H1 (cell line): ENCODE measurements at regions not wholly inside any gene's neighbourhood (a gene's known extent, or its start where the extent isn't known, plus 50 kb on each side); places are given as distances from the start of the nearest gene placed in this dataset.

ENCODE experiments used
- CTCF ChIA-PET: fragments of 300-600 bp; sonication (Branson Sonifier 250); formaldehyde crosslinking; loops from one replicate; lab custom pipeline; 2021; ENCODE audit not compliant: partially characterized antibody; lab: Charles Lee
- POLR2A ChIA-PET: fragments of 300-600 bp; sonication (Branson Sonifier 250); formaldehyde crosslinking; loops from one replicate; lab custom pipeline; 2021; ENCODE audit warnings: inconsistent platforms; ENCODE audit not compliant: partially characterized antibody; lab: Charles Lee
- DNase-seq, 2 experiments: peaks; one replicate each; pipeline versions ENCODE4 v3.0.0 to v3.0.0-alpha.2; 2010 to 2022; ENCODE audit warnings: low spot score in 2 of 2, low read depth in 1 of 2, mixed read lengths in 1 of 2
- FAIRE-seq: peaks from 2 replicates; lab custom pipeline; 2011; peaks lifted over from hg19 to GRCh38; lab: Jason Lieb, UNC
- H2AFZ ChIP-seq: 2 replicates; pipeline ENCODE4 v1.8.1; 2012; ENCODE audit warnings: low read length, inconsistent platforms
- H2AK5ac ChIP-seq: 2 replicates; pipeline ENCODE4 v1.6.1; 2013; ENCODE audit warnings: low read depth, low read length
- H2BK120ac ChIP-seq: replicated peaks from 2 replicates; pipeline ENCODE3; 2013; ENCODE audit warnings: low read depth, low read length, inconsistent platforms
- H2BK12ac ChIP-seq: 2 replicates; pipeline ENCODE4 v1.6.1; 2013; ENCODE audit warnings: low read depth, low read length
- H2BK15ac ChIP-seq: 2 replicates; pipeline ENCODE4 v1.6.1; 2013; ENCODE audit warnings: low read length
- H2BK20ac ChIP-seq: 2 replicates; pipeline ENCODE4 v1.6.1; 2013; ENCODE audit warnings: low read length
- H2BK5ac ChIP-seq: 2 replicates; pipeline ENCODE4 v1.6.1; 2013; ENCODE audit warnings: low read depth, low read length
- H3K14ac ChIP-seq: 2 replicates; pipeline ENCODE4 v1.6.1; 2013; ENCODE audit warnings: inconsistent platforms; ENCODE audit not compliant: insufficient read length
- H3K18ac ChIP-seq: 2 replicates; pipeline ENCODE4 v1.6.1; 2013; ENCODE audit warnings: low read length; ENCODE audit errors: extremely low read depth
- H3K23ac ChIP-seq: 2 replicates; pipeline ENCODE4 v1.6.1; 2013; ENCODE audit warnings: inconsistent platforms; ENCODE audit not compliant: insufficient read length
- H3K23me2 ChIP-seq: 2 replicates; pipeline ENCODE4 v1.6.1; 2013; ENCODE audit warnings: low read depth, low read length
- H3K27ac ChIP-seq: 2 replicates; pipeline ENCODE4 v1.6.1; 2011; ENCODE audit warnings: low read depth, low read length, inconsistent platforms
- H3K27me3 ChIP-seq, 4 experiments: replicated peaks in 1 of 4; 1 replicate in 1 of 4; 2 replicates in 3 of 4; pipeline versions ENCODE4 v1.6.1 to v1.8.1; 2011 to 2013; ENCODE audit warnings: low read length in 3 of 4, mild to moderate bottlenecking in 3 of 4, inconsistent platforms in 2 of 4, mixed read lengths in 2 of 4, moderate library complexity in 1 of 4; ENCODE audit not compliant: control insufficient read depth in 3 of 4, insufficient read depth in 3 of 4; ENCODE audit errors: extremely low read depth in 1 of 4
- H3K36me3 ChIP-seq, 4 experiments: 2 replicates each; pipeline versions ENCODE4 v1.6.1 to v1.8.1; 2011 to 2013; ENCODE audit warnings: mild to moderate bottlenecking in 4 of 4, low read length in 3 of 4, moderate library complexity in 2 of 4, control low read depth in 1 of 4, inconsistent platforms in 1 of 4; ENCODE audit not compliant: insufficient read depth in 4 of 4, control insufficient read depth in 2 of 4
- H3K4ac ChIP-seq: replicated peaks from 2 replicates; pipeline ENCODE3; 2013; ENCODE audit warnings: low read length, low read depth, mixed read lengths, inconsistent platforms; ENCODE audit not compliant: insufficient read length
- H3K4me1 ChIP-seq, 4 experiments: replicated peaks in 1 of 4; 1 replicate in 1 of 4; 2 replicates in 3 of 4; pipeline versions ENCODE4 v1.6.1 to v1.8.1; 2011 to 2013; ENCODE audit warnings: low read length in 3 of 4, inconsistent platforms in 2 of 4, mixed read lengths in 1 of 4; ENCODE audit not compliant: insufficient read depth in 4 of 4, control insufficient read depth in 3 of 4
- H3K4me2 ChIP-seq, 2 experiments: 2 replicates each; pipeline versions ENCODE4 v1.6.1 to v1.8.1; 2011 to 2013; ENCODE audit warnings: low read depth in 2 of 2, low read length in 2 of 2, control low read depth in 1 of 2, inconsistent platforms in 1 of 2, mild to moderate bottlenecking in 1 of 2; ENCODE audit not compliant: insufficient read depth in 1 of 2
- H3K4me3 ChIP-seq, 4 experiments: fragments of 200-600, 300-600 bp in 1 of 4; sonication (generic), shearing (Covaris generic), sonication (Bioruptor Twin) in 1 of 4; 2 replicates each; pipeline versions ENCODE4 v1.5.1 to v1.8.1; 2011 to 2016; ENCODE audit warnings: low read length in 4 of 4, low read depth in 3 of 4, control low read depth in 2 of 4, inconsistent platforms in 2 of 4, mild to moderate bottlenecking in 2 of 4, mixed read lengths in 1 of 4, moderate library complexity in 1 of 4; ENCODE audit not compliant: insufficient read depth in 2 of 4; ENCODE audit errors: extremely low read depth in 1 of 4
- H3K56ac ChIP-seq: replicated peaks from 2 replicates; pipeline ENCODE3; 2013; ENCODE audit warnings: low read depth, mild to moderate bottlenecking, mixed read lengths, low read length, inconsistent platforms; ENCODE audit not compliant: insufficient read length
- H3K79me1 ChIP-seq: 2 replicates; pipeline ENCODE4 v1.6.1; 2013; ENCODE audit warnings: low read depth, low read length, control low read depth
- H3K79me2 ChIP-seq, 2 experiments: 2 replicates each; pipeline versions ENCODE4 v1.6.1 to v1.8.1; 2012 to 2013; ENCODE audit warnings: low read length in 2 of 2, mild to moderate bottlenecking in 2 of 2, inconsistent platforms in 1 of 2; ENCODE audit not compliant: insufficient read depth in 2 of 2, control insufficient read depth in 1 of 2
- H3K9ac ChIP-seq, 4 experiments: replicated peaks in 1 of 4; 1 replicate in 1 of 4; 2 replicates in 3 of 4; pipeline versions ENCODE4 v1.6.1 to v1.8.1; 2011 to 2013; ENCODE audit warnings: low read depth in 3 of 4, low read length in 3 of 4, control low read depth in 2 of 4, mild to moderate bottlenecking in 2 of 4, moderate library complexity in 2 of 4, inconsistent platforms in 1 of 4; ENCODE audit errors: extremely low read depth in 1 of 4
- H3K9me3 ChIP-seq, 2 experiments: 2 replicates each; pipeline versions ENCODE4 v1.6.1 to v1.8.1; 2012 to 2013; ENCODE audit warnings: mild to moderate bottlenecking in 2 of 2, moderate library complexity in 2 of 2, control low read depth in 1 of 2, inconsistent platforms in 1 of 2, low read depth in 1 of 2, low read length in 1 of 2, mixed read lengths in 1 of 2; ENCODE audit not compliant: insufficient read depth in 2 of 2
- H4K20me1 ChIP-seq, 2 experiments: replicated peaks in 1 of 2; 2 replicates each; pipeline versions ENCODE3 to v1.8.1; 2011 to 2013; ENCODE audit warnings: inconsistent platforms in 2 of 2, low read length in 2 of 2, mild to moderate bottlenecking in 1 of 2; ENCODE audit not compliant: insufficient read depth in 2 of 2, control insufficient read depth in 1 of 2
- H4K5ac ChIP-seq: 2 replicates; pipeline ENCODE4 v1.6.1; 2013; ENCODE audit warnings: low read length, low read depth, mixed read lengths, inconsistent platforms; ENCODE audit not compliant: insufficient read length
- H4K8ac ChIP-seq: 2 replicates; pipeline ENCODE4 v1.8.0; 2013; ENCODE audit warnings: mild to moderate bottlenecking, moderate library complexity, low read length, inconsistent platforms; ENCODE audit not compliant: insufficient read depth; ENCODE audit errors: extremely low read depth
- H4K91ac ChIP-seq: replicated peaks from 2 replicates; pipeline ENCODE3; 2013; ENCODE audit warnings: low read length, mixed read lengths, inconsistent platforms; ENCODE audit not compliant: insufficient read length
- SRF ChIP-seq: IDR thresholded peaks from 2 replicates; pipeline ENCODE4 v1.6.1; 2011; ENCODE audit warnings: mild to moderate bottlenecking, low read depth, low read length, moderate library complexity
- WGBS, 2 experiments: shearing (Covaris generic) in 1 of 2; methylation state at CpG; one replicate each; pipeline versions ENCODE4 v1.1.6 to v1.1.7; 2013 to 2015; ENCODE audit warnings: low lambda C conversion rate in 2 of 2, mixed read lengths in 2 of 2, inconsistent platforms in 1 of 2, low coverage in 1 of 2, missing lambda C conversion rate in 1 of 2; ENCODE audit not compliant: insufficient replicate concordance in 2 of 2, insufficient coverage in 1 of 2, insufficient read length in 1 of 2; ENCODE audit errors: extremely low coverage in 1 of 2, missing lambda C conversion rate in 1 of 2; 5-methylcytosine and 5-hydroxymethylcytosine counted together

DNA sequence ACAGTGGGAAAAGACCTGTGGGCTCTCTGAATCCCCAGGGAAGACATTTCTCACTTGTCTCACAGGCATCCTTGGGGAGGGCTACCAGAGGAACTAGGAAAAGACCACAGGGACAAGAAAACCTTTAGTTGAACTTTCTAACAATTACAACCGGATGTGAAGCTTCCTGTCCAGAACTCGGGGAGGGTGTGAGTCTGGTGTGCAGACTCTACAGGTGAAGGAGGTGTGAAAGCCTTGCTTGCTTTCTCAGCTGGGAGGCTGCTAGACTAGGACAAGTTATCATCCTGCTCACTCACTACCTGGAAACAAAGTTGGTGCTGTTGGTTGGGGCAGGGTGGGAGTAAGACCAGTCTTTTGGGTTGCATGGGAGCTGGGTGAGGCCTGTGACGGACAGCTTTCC is 158.5 kb upstream of the PBDC1 start:
- H2AFZ ChIP-seq = no peak overlapping the region
- H3K79me2 ChIP-seq = no peaks in the 10 kb centered on the region
- no peak overlapping the region for H3K18ac ChIP-seq
- no peak overlapping the region for H2BK5ac ChIP-seq
- H3K4me1 ChIP-seq = no peaks in the 10 kb centered on the region
- no peak overlapping the region for H3K14ac ChIP-seq
- 86% methylated on average over 1 of the region's 3 CpGs; no CpG with 5 or more reads in 1 of the 2 experiments for whole genome bisulfite sequencing, 2 experiments
- H2BK12ac ChIP-seq = no peak overlapping the region
- H3K9ac ChIP-seq = no peak overlapping the region
- H3K4me2 ChIP-seq = no peak overlapping the region
- no peak overlapping the region for H2BK120ac ChIP-seq
- no peaks in the 10 kb centered on the region for H3K23me2 ChIP-seq
- POLR2A ChIA-PET = no interaction called here
- H4K8ac ChIP-seq = no peak overlapping the region
- H3K4ac ChIP-seq = no peak overlapping the region
- CTCF ChIA-PET = no interaction called here
- H3K56ac ChIP-seq = no peak overlapping the region
- peaks cover 2 to 7% of the 10 kb centered on the region in 2 experiments; a peak in 1 of 4 replicates for H3K9me3 ChIP-seq
- H3K4me3 ChIP-seq = no peak overlapping the region
- FAIRE-seq (no peak), DNase-seq (no peak)
- no peak overlapping the region for H2BK20ac ChIP-seq
- H3K27me3 ChIP-seq = no peaks in the 10 kb centered on the region
- no peak overlapping the region for H3K23ac ChIP-seq
- no peak overlapping the region for H2BK15ac ChIP-seq
- no peaks in the 10 kb centered on the region for H3K36me3 ChIP-seq
- no peak overlapping the region for H4K5ac ChIP-seq
- H2AK5ac ChIP-seq = no peak overlapping the region
- no peaks in the 10 kb centered on the region for H3K79me1 ChIP-seq
- no peaks in the 10 kb centered on the region for H4K20me1 ChIP-seq
- H3K27ac ChIP-seq = no peak overlapping the region
- no peak overlapping the region for H4K91ac ChIP-seq
- no peak for TF ChIP-seq SRF
